ENCODE measurements at regions not wholly inside any gene's neighbourhood (a gene's known extent, or its start where the extent isn't known, plus 50 kb on each side); places are given as distances from the start of the nearest gene placed in this dataset.

DNA sequence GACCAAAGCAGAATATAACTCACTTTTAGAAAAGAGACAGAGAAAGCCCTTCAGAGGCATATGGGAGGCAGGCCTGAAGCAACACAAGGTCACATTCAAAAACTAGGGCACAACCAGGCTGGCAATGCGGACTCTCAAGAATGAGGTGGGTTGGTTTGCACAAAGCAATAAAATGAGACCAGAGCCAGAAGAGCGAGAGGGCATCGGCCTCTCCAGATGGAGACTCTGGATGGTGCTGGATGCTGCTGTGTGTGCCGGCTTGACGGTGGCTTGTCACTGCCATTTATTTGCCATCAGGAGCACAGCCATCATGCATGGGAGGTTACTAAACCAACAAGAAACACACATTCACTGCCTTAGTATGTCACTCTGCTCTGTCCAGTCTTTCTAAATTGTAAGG is 649.4 kb downstream of the DIAPH3 start:
- Histone ChIP-seq H3K4me1 (ENCODE audit: control insufficient read depth, low read length) (no peaks in the 10 kb centered on the region), H3K4me3 (ENCODE audit: low read length) (no peak overlapping the region), H3K27ac (ENCODE audit: low read depth, low read length) (no peak overlapping the region), H3K4me2 (ENCODE audit: low read length) (no peak overlapping the region), H4K20me1 (ENCODE audit: control insufficient read depth, insufficient read depth, low read depth, low read length) (no peaks in the 10 kb centered on the region), H3K36me3 (ENCODE audit: control insufficient read depth, low read length) (no peaks in the 10 kb centered on the region), H3K79me2 (ENCODE audit: control insufficient read depth, low read length) (no peaks in the 10 kb centered on the region), H3K9me2 (replicated peaks; ENCODE audit: control insufficient read depth, low read length) (no peaks in the 10 kb centered on the region; the same call in 1 of the 2 replicates), H3F3A (ENCODE audit: control insufficient read depth, insufficient read depth) (no peaks in the 10 kb centered on the region), H3K9me3 (ENCODE audit: control insufficient read depth, insufficient read depth, low read length) (no peaks in the 10 kb centered on the region), H3K27me3 (ENCODE audit: control insufficient read depth, low read length) (no peaks in the 10 kb centered on the region)
- TF ChIP-seq, protein P1, sequence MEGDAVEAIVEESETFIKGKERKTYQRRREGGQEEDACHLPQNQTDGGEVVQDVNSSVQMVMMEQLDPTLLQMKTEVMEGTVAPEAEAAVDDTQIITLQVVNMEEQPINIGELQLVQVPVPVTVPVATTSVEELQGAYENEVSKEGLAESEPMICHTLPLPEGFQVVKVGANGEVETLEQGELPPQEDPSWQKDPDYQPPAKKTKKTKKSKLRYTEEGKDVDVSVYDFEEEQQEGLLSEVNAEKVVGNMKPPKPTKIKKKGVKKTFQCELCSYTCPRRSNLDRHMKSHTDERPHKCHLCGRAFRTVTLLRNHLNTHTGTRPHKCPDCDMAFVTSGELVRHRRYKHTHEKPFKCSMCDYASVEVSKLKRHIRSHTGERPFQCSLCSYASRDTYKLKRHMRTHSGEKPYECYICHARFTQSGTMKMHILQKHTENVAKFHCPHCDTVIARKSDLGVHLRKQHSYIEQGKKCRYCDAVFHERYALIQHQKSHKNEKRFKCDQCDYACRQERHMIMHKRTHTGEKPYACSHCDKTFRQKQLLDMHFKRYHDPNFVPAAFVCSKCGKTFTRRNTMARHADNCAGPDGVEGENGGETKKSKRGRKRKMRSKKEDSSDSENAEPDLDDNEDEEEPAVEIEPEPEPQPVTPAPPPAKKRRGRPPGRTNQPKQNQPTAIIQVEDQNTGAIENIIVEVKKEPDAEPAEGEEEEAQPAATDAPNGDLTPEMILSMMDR (IDR thresholded peaks at IDR 0.05; ENCODE audit: low read depth, low read length, poor library complexity, severe bottlenecking) = no peak
- TF ChIP-seq EZH2phosphoT487 (IDR thresholded peaks at IDR 0.05; ENCODE audit: borderline replicate concordance, low read length) = no peak

DNA sequence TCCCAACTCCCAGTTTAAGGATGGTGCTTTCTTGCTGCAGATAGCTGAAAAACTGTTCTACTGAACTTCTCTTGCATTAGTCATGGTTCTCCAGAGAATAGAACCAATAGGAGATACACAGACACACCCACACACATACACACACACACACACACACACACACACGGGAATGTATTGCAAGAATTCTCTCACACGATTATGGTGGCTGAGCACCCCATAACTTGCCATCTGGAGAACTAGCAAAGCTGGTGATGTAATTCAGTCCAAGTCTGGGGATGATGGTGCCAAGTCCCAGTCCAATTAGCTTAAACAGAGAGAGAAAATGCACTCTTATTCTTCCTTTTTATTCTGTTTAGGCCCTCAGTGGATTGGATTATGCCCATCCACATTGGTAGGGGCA is 643.9 kb downstream of the DIAPH3 start:
- Histone ChIP-seq H3K4me3 (ENCODE audit: low read length) (no peak overlapping the region), H3K27me3 (ENCODE audit: control insufficient read depth, low read length) (no peaks in the 10 kb centered on the region), H3K79me2 (ENCODE audit: control insufficient read depth, low read length) (no peaks in the 10 kb centered on the region), H3F3A (ENCODE audit: control insufficient read depth, insufficient read depth) (no peaks in the 10 kb centered on the region), H3K9me3 (ENCODE audit: control insufficient read depth, insufficient read depth, low read length) (no peaks in the 10 kb centered on the region), H3K36me3 (ENCODE audit: control insufficient read depth, low read length) (no peaks in the 10 kb centered on the region), H3K9me2 (replicated peaks; ENCODE audit: control insufficient read depth, low read length) (no peaks in the 10 kb centered on the region), H3K4me2 (ENCODE audit: low read length) (no peak overlapping the region), H3K27ac (ENCODE audit: low read depth, low read length) (no peak overlapping the region), H3K4me1 (ENCODE audit: control insufficient read depth, low read length) (no peaks in the 10 kb centered on the region), H4K20me1 (ENCODE audit: control insufficient read depth, insufficient read depth, low read depth, low read length) (no peaks in the 10 kb centered on the region)
- no peak for TF ChIP-seq EZH2phosphoT487 (IDR thresholded peaks at IDR 0.05; ENCODE audit: borderline replicate concordance, low read length)
- TF ChIP-seq, protein P1 (IDR thresholded peaks at IDR 0.05; ENCODE audit: low read depth, low read length, poor library complexity, severe bottlenecking) = no peak

GRCh38 chr13:59521549-59521948 is 642.2 kb downstream of the DIAPH3 start:
- Histone ChIP-seq H3K27ac (ENCODE audit: low read depth, low read length) (no peak overlapping the region), H3K9me3 (ENCODE audit: control insufficient read depth, insufficient read depth, low read length) (no peaks in the 10 kb centered on the region), H3K36me3 (ENCODE audit: control insufficient read depth, low read length) (no peaks in the 10 kb centered on the region), H3F3A (ENCODE audit: control insufficient read depth, insufficient read depth) (no peaks in the 10 kb centered on the region), H3K9me2 (replicated peaks; ENCODE audit: control insufficient read depth, low read length) (no peaks in the 10 kb centered on the region), H4K20me1 (ENCODE audit: control insufficient read depth, insufficient read depth, low read depth, low read length) (no peaks in the 10 kb centered on the region), H3K27me3 (ENCODE audit: control insufficient read depth, low read length) (no peaks in the 10 kb centered on the region), H3K4me3 (ENCODE audit: low read length) (no peak overlapping the region), H3K79me2 (ENCODE audit: control insufficient read depth, low read length) (no peaks in the 10 kb centered on the region), H3K4me1 (ENCODE audit: control insufficient read depth, low read length) (no peaks in the 10 kb centered on the region), H3K4me2 (ENCODE audit: low read length) (no peak overlapping the region)
- no peak for TF ChIP-seq EZH2phosphoT487 (IDR thresholded peaks at IDR 0.05; ENCODE audit: borderline replicate concordance, low read length)
- TF ChIP-seq, protein P1 (IDR thresholded peaks at IDR 0.05; ENCODE audit: low read depth, low read length, poor library complexity, severe bottlenecking) = no peak

GRCh38 chr13:59522652-59523051 is 641.1 kb downstream of the DIAPH3 start:
- Histone ChIP-seq H3K4me2 (ENCODE audit: low read length) (no peak overlapping the region), H3K27me3 (ENCODE audit: control insufficient read depth, low read length) (no peaks in the 10 kb centered on the region), H3K9me3 (ENCODE audit: control insufficient read depth, insufficient read depth, low read length) (no peaks in the 10 kb centered on the region), H3K36me3 (ENCODE audit: control insufficient read depth, low read length) (no peaks in the 10 kb centered on the region), H3F3A (ENCODE audit: control insufficient read depth, insufficient read depth) (no peaks in the 10 kb centered on the region), H3K27ac (ENCODE audit: low read depth, low read length) (no peak overlapping the region), H3K79me2 (ENCODE audit: control insufficient read depth, low read length) (no peaks in the 10 kb centered on the region), H3K4me1 (ENCODE audit: control insufficient read depth, low read length) (no peaks in the 10 kb centered on the region), H3K4me3 (ENCODE audit: low read length) (no peak overlapping the region), H3K9me2 (replicated peaks; ENCODE audit: control insufficient read depth, low read length) (no peaks in the 10 kb centered on the region), H4K20me1 (ENCODE audit: control insufficient read depth, insufficient read depth, low read depth, low read length) (no peaks in the 10 kb centered on the region)
- TF ChIP-seq, protein P1 (IDR thresholded peaks at IDR 0.05; ENCODE audit: low read depth, low read length, poor library complexity, severe bottlenecking) = no peak
- TF ChIP-seq EZH2phosphoT487 (IDR thresholded peaks at IDR 0.05; ENCODE audit: borderline replicate concordance, low read length) = no peak

All from DOHH2 (cell line).